OCI-LY1 (cell line): ENCODE measurements at regions not wholly inside any gene's neighbourhood (a gene's known extent, or its start where the extent isn't known, plus 50 kb on each side); places are given as distances from the start of the nearest gene placed in this dataset.

ENCODE experiments used
- H2AFZ ChIP-seq: fragments of 200-600 bp; sonication (generic), shearing (Covaris generic); 2 replicates; pipeline ENCODE4 v1.6.0; 2014; ENCODE audit warnings: antibody characterized with exemption, mild to moderate bottlenecking, low read length
- H3F3A ChIP-seq: fragments of 200-600 bp; sonication (generic), shearing (Covaris generic); 2 replicates; pipeline ENCODE4 v1.6.0; 2014; ENCODE audit warnings: mild to moderate bottlenecking, antibody characterized with exemption, low read length, moderate library complexity; ENCODE audit not compliant: insufficient read depth
- H3K27ac ChIP-seq: fragments of 200-600 bp; sonication (generic); 2 replicates; pipeline ENCODE4 v1.5.1; 2014; ENCODE audit warnings: low read length, mixed run types, mild to moderate bottlenecking, low read depth; ENCODE audit not compliant: poor library complexity, severe bottlenecking
- H3K27me3 ChIP-seq: fragments of 200-600 bp; sonication (generic); 2 replicates; pipeline ENCODE4 v1.6.0; 2014; ENCODE audit warnings: antibody characterized with exemption, mild to moderate bottlenecking, low read length, moderate library complexity; ENCODE audit not compliant: insufficient read depth
- H3K36me3 ChIP-seq: fragments of 200-600 bp; sonication (generic); 2 replicates; pipeline ENCODE4 v1.6.1; 2014; ENCODE audit warnings: mild to moderate bottlenecking, antibody characterized with exemption, low read length, moderate library complexity, mixed read lengths; ENCODE audit not compliant: insufficient read depth
- H3K4me1 ChIP-seq: fragments of 200-600 bp; sonication (generic); 2 replicates; pipeline ENCODE4 v1.5.1; 2014; ENCODE audit warnings: mild to moderate bottlenecking, low read length, moderate library complexity; ENCODE audit not compliant: insufficient read depth, severe bottlenecking
- H3K4me2 ChIP-seq: fragments of 200-600 bp; sonication (generic), shearing (Covaris generic); 2 replicates; pipeline ENCODE4 v1.6.1; 2014; ENCODE audit warnings: low read length
- H3K4me3 ChIP-seq: fragments of 200-600 bp; sonication (generic); 2 replicates; pipeline ENCODE4 v1.5.1; 2014; ENCODE audit warnings: low read length, low read depth, mild to moderate bottlenecking, mixed read lengths; ENCODE audit not compliant: poor library complexity, severe bottlenecking
- H3K79me2 ChIP-seq: fragments of 200-600 bp; shearing (Covaris generic); 2 replicates; pipeline ENCODE4 v1.6.1; 2016; ENCODE audit warnings: mixed run types, low read length, mixed read lengths; ENCODE audit not compliant: insufficient read depth
- H3K9ac ChIP-seq: fragments of 200-600 bp; sonication (generic), shearing (Covaris generic); 2 replicates; pipeline ENCODE4 v1.6.1; 2014; ENCODE audit warnings: mild to moderate bottlenecking, low read length, mixed read lengths
- H3K9me2 ChIP-seq: fragments of 200-600 bp; sonication (generic), shearing (Covaris generic); 2 replicates; pipeline ENCODE4 v1.6.1; 2014; ENCODE audit warnings: low read depth, mild to moderate bottlenecking, low read length, mixed read lengths
- H3K9me3 ChIP-seq: fragments of 200-600 bp; shearing (Covaris generic); 2 replicates; pipeline ENCODE4 v1.6.1; 2014; ENCODE audit warnings: low read length, mixed read lengths
- H4K20me1 ChIP-seq: fragments of 200-600 bp; sonication (generic), shearing (Covaris generic); 2 replicates; pipeline ENCODE4 v1.6.0; 2016; ENCODE audit warnings: mild to moderate bottlenecking, low read length; ENCODE audit not compliant: insufficient read depth
- CTCF ChIP-seq: fragments of 200-600 bp; sonication (generic), shearing (Covaris generic); IDR thresholded peaks from 2 replicates; pipeline ENCODE4 v1.5.1; 2017; ENCODE audit warnings: mild to moderate bottlenecking, antibody characterized with exemption, low read length, moderate library complexity, mixed read lengths
- EZH2 ChIP-seq: fragments of 200-600 bp; sonication (generic), shearing (Covaris generic); IDR thresholded peaks from 2 replicates; pipeline ENCODE4 v1.8.0; 2017; ENCODE audit warnings: borderline replicate concordance, mixed run types, mild to moderate bottlenecking, antibody characterized with exemption, low read length, moderate library complexity, mixed read lengths

- no peaks in the 10 kb centered on the region for H3K4me1 ChIP-seq
- H3K27ac ChIP-seq: no peak overlapping the region
- no peak overlapping the region for H3K4me3 ChIP-seq
- no peaks in the 10 kb centered on the region for H3K36me3 ChIP-seq
- H4K20me1 ChIP-seq: no peaks in the 10 kb centered on the region
- H3K9me2 ChIP-seq: no peaks in the 10 kb centered on the region
- no peak overlapping the region for H3K4me2 ChIP-seq
- H3K9ac ChIP-seq: no peak overlapping the region
- no peak for TF ChIP-seq CTCF
- TF ChIP-seq EZH2: no peak
- H3K9me3 ChIP-seq: no peaks in the 10 kb centered on the region
- H2AFZ ChIP-seq: no peak overlapping the region
- H3K79me2 ChIP-seq: no peaks in the 10 kb centered on the region
- H3K27me3 ChIP-seq: 0 out of 2 replicates have a peak, but pooled peaks cover 6% of the 10 kb centered on the region
- no peaks in the 10 kb centered on the region for H3F3A ChIP-seq
These were observed 983.4 kb downstream of the TMEM121 start for GRCh38 chr14:106509807-106510206.

GRCh38 chr14:106511006-106511799, 984.8 kb downstream of the TMEM121 start:
- Histone ChIP-seq H3K9me3 (no peaks in the 10 kb centered on the region), H3K9ac (no peak overlapping the region), H3K36me3 (no peaks in the 10 kb centered on the region), H2AFZ (no peak overlapping the region), H3F3A (no peaks in the 10 kb centered on the region), H3K27me3 (0 out of 2 replicates have a peak, but pooled peaks cover 6% of the 10 kb centered on the region), H3K27ac (no peak overlapping the region), H3K4me2 (no peak overlapping the region), H4K20me1 (no peaks in the 10 kb centered on the region), H3K79me2 (no peaks in the 10 kb centered on the region), H3K4me1 (no peaks in the 10 kb centered on the region), H3K4me3 (no peak overlapping the region), H3K9me2 (no peaks in the 10 kb centered on the region)
- TF ChIP-seq CTCF: no peak

GRCh38 chr14:106511800-106512198, 985.4 kb downstream of the TMEM121 start:
- no peaks in the 10 kb centered on the region for H3K9me3 ChIP-seq
- H4K20me1 ChIP-seq: no peaks in the 10 kb centered on the region
- no peak overlapping the region for H3K4me3 ChIP-seq
- H3K4me2 ChIP-seq: no peak overlapping the region
- no peak overlapping the region for H2AFZ ChIP-seq
- no peaks in the 10 kb centered on the region for H3K36me3 ChIP-seq
- no peak overlapping the region for H3K9ac ChIP-seq
- no peaks in the 10 kb centered on the region for H3K79me2 ChIP-seq
- no peak overlapping the region for H3K27ac ChIP-seq
- no peaks in the 10 kb centered on the region for H3F3A ChIP-seq
- H3K27me3 ChIP-seq: 0 out of 2 replicates have a peak, but pooled peaks cover 6% of the 10 kb centered on the region
- H3K9me2 ChIP-seq: no peaks in the 10 kb centered on the region
- TF ChIP-seq EZH2 (no peak), CTCF (no peak)
- no peaks in the 10 kb centered on the region for H3K4me1 ChIP-seq
